ENCODE measurements at regions not wholly inside any gene's neighbourhood (a gene's known extent, or its start where the extent isn't known, plus 50 kb on each side); places are given as distances from the start of the nearest gene placed in this dataset.

DNA sequence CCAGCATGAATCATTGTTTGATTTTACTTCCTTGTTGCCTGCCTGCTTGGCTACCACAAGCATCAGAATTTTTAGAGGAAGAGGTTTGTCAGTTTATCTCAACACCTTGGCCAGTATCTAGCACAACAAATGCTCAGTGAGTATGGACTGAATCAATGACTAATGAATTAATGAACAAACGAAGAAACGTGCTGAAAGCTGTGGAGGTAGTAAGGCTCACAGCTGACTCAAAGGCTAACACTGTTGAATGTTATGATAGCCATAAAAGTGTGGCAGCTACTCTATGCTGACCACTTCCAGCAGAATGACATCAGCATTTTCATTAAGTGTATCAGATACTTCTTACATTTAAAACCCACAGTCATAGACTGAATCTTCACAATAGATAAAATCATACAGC, 543.4 kb downstream of the IRS1 start:
- no peak overlapping the region for H3K4me3 ChIP-seq (ENCODE audit: low read depth, low read length)
- TF ChIP-seq, protein P1, sequence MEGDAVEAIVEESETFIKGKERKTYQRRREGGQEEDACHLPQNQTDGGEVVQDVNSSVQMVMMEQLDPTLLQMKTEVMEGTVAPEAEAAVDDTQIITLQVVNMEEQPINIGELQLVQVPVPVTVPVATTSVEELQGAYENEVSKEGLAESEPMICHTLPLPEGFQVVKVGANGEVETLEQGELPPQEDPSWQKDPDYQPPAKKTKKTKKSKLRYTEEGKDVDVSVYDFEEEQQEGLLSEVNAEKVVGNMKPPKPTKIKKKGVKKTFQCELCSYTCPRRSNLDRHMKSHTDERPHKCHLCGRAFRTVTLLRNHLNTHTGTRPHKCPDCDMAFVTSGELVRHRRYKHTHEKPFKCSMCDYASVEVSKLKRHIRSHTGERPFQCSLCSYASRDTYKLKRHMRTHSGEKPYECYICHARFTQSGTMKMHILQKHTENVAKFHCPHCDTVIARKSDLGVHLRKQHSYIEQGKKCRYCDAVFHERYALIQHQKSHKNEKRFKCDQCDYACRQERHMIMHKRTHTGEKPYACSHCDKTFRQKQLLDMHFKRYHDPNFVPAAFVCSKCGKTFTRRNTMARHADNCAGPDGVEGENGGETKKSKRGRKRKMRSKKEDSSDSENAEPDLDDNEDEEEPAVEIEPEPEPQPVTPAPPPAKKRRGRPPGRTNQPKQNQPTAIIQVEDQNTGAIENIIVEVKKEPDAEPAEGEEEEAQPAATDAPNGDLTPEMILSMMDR (IDR thresholded peaks at IDR 0.05; ENCODE audit: borderline replicate concordance, insufficient read depth, low read depth, low read length): no peak

DNA sequence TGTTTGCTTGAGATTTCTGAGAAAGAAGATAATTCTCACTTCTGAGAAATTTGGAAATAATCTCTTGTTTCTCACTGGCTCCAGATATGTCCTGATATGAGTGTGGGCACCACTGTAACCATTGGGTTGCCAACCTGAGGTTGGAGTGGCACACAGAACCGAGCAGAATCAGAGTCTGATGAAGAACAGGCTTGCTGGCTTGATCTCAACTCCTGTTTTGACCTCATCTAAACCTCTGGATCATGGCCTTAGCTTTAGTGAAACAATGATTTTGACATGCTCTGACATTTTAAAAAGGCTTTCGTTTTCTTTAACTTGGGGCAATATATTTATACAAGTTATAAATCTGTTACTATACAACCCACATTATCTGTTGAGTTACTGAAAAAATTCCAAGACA, 548.0 kb downstream of the IRS1 start:
- TF ChIP-seq, protein P1 (IDR thresholded peaks at IDR 0.05; ENCODE audit: borderline replicate concordance, insufficient read depth, low read depth, low read length): no peak
- H3K4me3 ChIP-seq (ENCODE audit: low read depth, low read length): no peak overlapping the region

DNA sequence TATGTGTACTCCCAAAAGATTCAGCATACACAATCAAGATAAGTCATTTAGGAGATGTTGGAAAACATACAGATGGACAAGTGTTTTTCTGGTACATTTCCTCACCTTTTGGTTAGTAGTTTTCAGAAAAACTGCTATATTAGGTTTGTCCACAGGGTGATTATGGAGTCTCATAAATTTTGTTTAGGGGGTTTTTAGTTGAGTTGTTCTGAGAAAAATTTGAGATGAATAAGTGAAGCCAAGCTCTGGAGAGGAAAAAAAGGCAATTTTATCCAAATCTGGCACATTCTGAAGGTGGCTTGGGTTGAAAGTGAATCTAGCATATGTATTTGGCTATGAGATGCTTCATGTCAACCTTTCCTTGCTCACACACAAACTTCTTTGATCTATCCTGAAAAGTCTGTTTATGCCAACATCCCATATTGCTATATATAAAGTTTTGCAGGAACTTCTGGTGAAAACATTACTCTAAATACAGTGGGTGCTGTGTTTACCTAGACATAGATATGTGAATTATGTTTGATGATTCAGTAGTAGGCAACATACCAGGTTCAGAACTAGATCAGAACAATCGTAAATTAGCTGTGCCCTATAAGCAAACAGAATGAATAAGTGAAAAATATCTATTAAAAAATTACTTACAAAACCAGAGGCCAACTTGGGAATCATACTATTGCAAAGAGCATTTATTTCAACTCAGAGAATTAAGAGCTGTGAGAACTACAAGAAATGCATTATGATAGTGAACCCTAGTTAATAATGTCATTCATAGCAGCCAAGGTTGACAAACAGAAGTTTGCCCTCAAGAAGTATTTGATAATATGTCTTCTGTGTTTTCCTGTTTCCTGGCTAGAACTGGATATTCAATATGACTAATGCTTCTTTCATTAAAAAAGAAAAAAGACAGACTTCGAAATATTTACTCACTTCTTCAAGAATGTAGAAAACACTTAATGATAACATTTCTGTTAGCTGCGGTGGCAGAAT, 552.0 kb downstream of the IRS1 start:
- TF ChIP-seq, protein P1 (IDR thresholded peaks at IDR 0.05; ENCODE audit: borderline replicate concordance, insufficient read depth, low read depth, low read length): no peak
- no peak overlapping the region for H3K4me3 ChIP-seq (ENCODE audit: low read depth, low read length)

DNA sequence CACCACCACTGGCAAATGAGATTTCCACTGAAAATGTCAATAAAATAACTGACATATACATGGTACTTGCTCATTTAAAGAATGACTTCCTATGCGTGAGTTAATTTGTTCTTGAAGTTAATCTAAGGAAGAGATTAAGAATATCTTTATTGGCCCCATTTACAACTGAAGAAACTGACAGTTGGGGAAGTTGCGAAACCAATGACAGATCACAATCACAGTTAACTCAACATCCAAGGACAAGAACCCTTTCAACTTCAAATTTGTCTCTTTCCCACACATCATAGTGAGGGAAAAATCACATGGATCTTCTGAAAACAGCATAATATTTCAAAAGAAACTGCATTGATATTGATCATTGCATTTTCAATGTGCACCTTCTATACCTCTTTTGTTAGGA, 565.4 kb downstream of the IRS1 start:
- H3K4me3 ChIP-seq (ENCODE audit: low read depth, low read length): no peak overlapping the region
- TF ChIP-seq, protein P1 (IDR thresholded peaks at IDR 0.05; ENCODE audit: borderline replicate concordance, insufficient read depth, low read depth, low read length): no peak

DNA sequence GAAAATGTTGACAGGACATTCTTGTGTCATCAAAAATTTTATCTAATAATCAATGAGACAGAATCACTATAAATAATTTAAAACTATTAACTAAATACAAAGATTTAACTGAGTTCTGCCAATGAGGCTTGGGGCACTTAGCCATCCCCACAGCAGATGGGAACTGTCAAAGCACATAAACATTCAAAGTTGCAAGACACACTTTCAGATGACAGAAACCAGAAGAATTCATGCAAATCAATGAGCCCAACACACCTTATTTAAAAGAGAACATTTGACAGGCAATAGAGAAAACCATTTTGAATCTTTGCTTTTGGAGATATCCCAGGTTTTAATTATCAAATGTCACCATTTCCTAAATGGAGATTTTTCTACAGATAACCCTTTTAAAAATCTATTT, 566.2 kb downstream of the IRS1 start:
- no peak overlapping the region for H3K4me3 ChIP-seq (ENCODE audit: low read depth, low read length)
- TF ChIP-seq, protein P1 (IDR thresholded peaks at IDR 0.05; ENCODE audit: borderline replicate concordance, insufficient read depth, low read depth, low read length): no peak

DNA sequence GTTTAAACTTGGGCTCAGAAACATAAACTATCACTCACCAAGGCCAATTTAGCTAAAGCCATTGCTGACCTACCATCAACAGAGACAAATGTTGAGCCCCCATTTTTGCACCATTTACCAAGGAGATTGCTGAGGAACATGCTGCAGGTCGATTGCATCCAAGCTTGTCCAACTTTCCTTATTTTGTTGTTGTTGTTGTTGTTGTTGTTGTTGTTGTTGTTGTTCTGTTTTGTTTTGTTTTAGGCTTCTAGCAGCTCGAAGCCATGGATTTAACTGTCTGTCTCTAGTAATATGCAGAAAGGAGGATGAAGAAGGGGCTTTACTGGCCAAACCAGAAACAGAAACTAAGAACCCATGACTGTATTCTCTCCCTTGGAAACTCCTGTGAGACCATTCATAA, 571.5 kb downstream of the IRS1 start:
- no peak overlapping the region for H3K4me3 ChIP-seq (ENCODE audit: low read depth, low read length)
- TF ChIP-seq, protein P1 (IDR thresholded peaks at IDR 0.05; ENCODE audit: borderline replicate concordance, insufficient read depth, low read depth, low read length): no peak

DNA sequence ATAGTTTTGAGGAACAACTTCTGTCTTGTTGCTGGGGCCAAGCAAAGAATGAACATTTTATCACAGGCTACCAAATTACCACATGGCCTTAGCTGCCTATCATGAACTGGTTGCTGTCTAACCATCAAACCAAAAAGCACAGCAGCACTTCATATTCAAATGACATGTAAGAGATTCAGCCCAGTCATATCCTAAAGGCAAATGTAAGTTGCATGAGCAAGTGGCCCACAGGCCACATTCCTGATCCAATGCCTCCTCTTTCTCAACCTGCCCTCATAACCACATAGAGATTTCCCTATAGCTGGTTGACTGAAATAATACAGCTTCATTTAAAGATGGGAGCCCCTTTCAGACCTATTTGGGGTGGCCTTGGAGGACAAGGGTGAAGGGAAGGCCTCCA, 572.3 kb downstream of the IRS1 start:
- TF ChIP-seq, protein P1 (IDR thresholded peaks at IDR 0.05; ENCODE audit: borderline replicate concordance, insufficient read depth, low read depth, low read length): no peak
- H3K4me3 ChIP-seq (ENCODE audit: low read depth, low read length): no peak overlapping the region

All from GM12875 (cell line).